HL-60 (cell line): ENCODE measurements at regions not wholly inside any gene's neighbourhood (a gene's known extent, or its start where the extent isn't known, plus 50 kb on each side); places are given as distances from the start of the nearest gene placed in this dataset.

Experiments used
- DNase-seq, 2 experiments: peaks; one replicate each; pipeline ENCODE4 v3.0.0-alpha.2; 2010 to 2020; ENCODE audit warnings: low read depth in 1 of 2, low spot score in 1 of 2
- H3K27ac ChIP-seq: fragments of 250-450 bp; sonication (Bioruptor Pico); replicated peaks from 2 replicates; pipeline ENCODE4 v1.5.1; 2020; ENCODE audit warnings: mild to moderate bottlenecking, moderate library complexity
- H3K27me3 ChIP-seq: fragments of 250-450 bp; sonication (Bioruptor Pico); 2 replicates; pipeline ENCODE4 v1.5.1; 2021; ENCODE audit warnings: mild to moderate bottlenecking, moderate library complexity; ENCODE audit not compliant: insufficient read depth, poor library complexity, severe bottlenecking
- H3K4me3 ChIP-seq: replicated peaks from 2 replicates; pipeline ENCODE4 v1.5.1; 2011; ENCODE audit warnings: mild to moderate bottlenecking, control low read depth, low read length; ENCODE audit not compliant: insufficient read depth
- GABPA ChIP-seq: IDR thresholded peaks from 2 replicates; pipeline ENCODE4 v1.6.1; 2012; ENCODE audit warnings: low read depth
- POLR2AphosphoS5 ChIP-seq: IDR thresholded peaks from 2 replicates; pipeline ENCODE4 v1.6.1; 2012; ENCODE audit warnings: low read depth
- SPI1 ChIP-seq: IDR thresholded peaks from 2 replicates; pipeline ENCODE4 v1.6.1; 2012; ENCODE audit warnings: low read depth, mild to moderate bottlenecking, borderline replicate concordance
- TF ChIP-seq, protein P1 (sequence below): IDR thresholded peaks from 2 replicates; pipeline ENCODE4 v1.6.1; 2012; ENCODE audit warnings: low read depth; ENCODE audit not compliant: insufficient replicate concordance
- TF ChIP-seq, protein P2 (sequence below): IDR thresholded peaks from one replicate; pipeline ENCODE4 v1.5.1; 2011; ENCODE audit warnings: low read length, control low read depth, inconsistent platforms; ENCODE audit not compliant: insufficient read depth

DNA sequence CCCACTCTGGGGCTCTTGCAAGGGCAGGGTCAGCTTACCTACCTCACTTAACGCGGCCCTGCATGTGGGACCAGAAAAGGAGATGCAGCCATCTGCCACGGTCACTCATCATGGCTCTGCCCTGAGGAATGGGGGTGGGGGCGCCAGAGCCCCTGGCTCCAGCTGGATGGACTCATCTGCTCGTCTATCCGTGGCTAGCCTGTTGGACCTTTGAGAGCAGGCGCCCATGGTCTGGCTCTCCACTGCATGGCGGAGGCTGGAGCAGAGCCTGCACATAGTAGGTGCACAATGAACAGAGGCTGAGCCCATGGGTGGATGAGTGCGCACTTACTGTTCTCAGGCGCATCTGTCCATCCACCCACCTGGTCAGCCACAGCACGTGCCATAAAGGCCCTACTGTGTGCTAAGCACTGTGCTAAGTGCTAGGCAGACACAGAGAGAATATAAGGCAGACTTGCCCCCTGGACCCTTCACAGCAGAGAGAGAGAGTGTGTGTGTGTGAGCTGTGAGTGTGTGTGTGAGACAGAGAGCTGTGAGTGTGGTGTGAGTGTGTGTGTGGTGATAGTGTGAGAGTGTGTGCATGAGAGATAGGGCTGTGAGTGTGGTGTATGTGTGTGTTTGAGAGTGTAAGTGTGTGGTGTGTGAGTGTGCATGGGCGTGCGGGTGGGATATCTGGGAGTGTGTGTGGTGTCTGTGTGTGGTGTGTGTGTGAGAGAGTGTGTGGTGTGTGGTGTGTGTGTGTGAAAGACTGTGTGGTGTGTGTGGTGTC is 151.3 kb downstream of the TFCP2L1 start:
- Histone ChIP-seq H3K4me3 (no peak overlapping the region), H3K27me3 (no peaks in the 10 kb centered on the region), H3K27ac (no peak overlapping the region)
- DNase-seq, result no peak
- no peak for TF ChIP-seq SPI1
- no peak for TF ChIP-seq GABPA
- TF ChIP-seq, protein P1, sequence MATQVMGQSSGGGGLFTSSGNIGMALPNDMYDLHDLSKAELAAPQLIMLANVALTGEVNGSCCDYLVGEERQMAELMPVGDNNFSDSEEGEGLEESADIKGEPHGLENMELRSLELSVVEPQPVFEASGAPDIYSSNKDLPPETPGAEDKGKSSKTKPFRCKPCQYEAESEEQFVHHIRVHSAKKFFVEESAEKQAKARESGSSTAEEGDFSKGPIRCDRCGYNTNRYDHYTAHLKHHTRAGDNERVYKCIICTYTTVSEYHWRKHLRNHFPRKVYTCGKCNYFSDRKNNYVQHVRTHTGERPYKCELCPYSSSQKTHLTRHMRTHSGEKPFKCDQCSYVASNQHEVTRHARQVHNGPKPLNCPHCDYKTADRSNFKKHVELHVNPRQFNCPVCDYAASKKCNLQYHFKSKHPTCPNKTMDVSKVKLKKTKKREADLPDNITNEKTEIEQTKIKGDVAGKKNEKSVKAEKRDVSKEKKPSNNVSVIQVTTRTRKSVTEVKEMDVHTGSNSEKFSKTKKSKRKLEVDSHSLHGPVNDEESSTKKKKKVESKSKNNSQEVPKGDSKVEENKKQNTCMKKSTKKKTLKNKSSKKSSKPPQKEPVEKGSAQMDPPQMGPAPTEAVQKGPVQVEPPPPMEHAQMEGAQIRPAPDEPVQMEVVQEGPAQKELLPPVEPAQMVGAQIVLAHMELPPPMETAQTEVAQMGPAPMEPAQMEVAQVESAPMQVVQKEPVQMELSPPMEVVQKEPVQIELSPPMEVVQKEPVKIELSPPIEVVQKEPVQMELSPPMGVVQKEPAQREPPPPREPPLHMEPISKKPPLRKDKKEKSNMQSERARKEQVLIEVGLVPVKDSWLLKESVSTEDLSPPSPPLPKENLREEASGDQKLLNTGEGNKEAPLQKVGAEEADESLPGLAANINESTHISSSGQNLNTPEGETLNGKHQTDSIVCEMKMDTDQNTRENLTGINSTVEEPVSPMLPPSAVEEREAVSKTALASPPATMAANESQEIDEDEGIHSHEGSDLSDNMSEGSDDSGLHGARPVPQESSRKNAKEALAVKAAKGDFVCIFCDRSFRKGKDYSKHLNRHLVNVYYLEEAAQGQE, result no peak
- TF ChIP-seq, protein P2, sequence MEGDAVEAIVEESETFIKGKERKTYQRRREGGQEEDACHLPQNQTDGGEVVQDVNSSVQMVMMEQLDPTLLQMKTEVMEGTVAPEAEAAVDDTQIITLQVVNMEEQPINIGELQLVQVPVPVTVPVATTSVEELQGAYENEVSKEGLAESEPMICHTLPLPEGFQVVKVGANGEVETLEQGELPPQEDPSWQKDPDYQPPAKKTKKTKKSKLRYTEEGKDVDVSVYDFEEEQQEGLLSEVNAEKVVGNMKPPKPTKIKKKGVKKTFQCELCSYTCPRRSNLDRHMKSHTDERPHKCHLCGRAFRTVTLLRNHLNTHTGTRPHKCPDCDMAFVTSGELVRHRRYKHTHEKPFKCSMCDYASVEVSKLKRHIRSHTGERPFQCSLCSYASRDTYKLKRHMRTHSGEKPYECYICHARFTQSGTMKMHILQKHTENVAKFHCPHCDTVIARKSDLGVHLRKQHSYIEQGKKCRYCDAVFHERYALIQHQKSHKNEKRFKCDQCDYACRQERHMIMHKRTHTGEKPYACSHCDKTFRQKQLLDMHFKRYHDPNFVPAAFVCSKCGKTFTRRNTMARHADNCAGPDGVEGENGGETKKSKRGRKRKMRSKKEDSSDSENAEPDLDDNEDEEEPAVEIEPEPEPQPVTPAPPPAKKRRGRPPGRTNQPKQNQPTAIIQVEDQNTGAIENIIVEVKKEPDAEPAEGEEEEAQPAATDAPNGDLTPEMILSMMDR, result no peak
- no peak for TF ChIP-seq POLR2AphosphoS5

DNA sequence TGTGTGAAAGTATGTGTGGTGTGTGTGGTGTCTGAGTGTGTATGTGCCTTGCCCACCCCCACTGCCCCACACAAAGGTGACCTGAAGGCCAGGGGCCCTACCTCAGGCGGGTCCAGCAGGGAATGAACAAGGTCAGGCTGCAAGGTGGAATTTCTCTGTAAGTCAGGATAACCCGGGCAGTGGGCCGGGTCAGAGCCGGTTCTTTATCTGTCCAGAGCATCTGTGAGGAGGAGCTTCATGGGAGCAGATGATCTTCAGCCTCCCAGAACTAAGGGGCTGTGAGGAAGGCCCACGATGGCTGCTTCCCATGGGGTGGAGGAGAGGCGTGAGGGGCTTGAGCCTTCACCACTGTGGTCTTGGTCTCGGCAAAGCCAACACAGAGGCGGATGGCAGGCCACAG is 150.3 kb downstream of the TFCP2L1 start:
- Histone ChIP-seq H3K4me3 (no peak overlapping the region), H3K27me3 (no peaks in the 10 kb centered on the region), H3K27ac (no peak overlapping the region)
- no peak for DNase-seq
- TF ChIP-seq, protein P1, result no peak
- TF ChIP-seq POLR2AphosphoS5 (no peak), GABPA (no peak), SPI1 (no peak)
- TF ChIP-seq, protein P2, result no peak

DNA sequence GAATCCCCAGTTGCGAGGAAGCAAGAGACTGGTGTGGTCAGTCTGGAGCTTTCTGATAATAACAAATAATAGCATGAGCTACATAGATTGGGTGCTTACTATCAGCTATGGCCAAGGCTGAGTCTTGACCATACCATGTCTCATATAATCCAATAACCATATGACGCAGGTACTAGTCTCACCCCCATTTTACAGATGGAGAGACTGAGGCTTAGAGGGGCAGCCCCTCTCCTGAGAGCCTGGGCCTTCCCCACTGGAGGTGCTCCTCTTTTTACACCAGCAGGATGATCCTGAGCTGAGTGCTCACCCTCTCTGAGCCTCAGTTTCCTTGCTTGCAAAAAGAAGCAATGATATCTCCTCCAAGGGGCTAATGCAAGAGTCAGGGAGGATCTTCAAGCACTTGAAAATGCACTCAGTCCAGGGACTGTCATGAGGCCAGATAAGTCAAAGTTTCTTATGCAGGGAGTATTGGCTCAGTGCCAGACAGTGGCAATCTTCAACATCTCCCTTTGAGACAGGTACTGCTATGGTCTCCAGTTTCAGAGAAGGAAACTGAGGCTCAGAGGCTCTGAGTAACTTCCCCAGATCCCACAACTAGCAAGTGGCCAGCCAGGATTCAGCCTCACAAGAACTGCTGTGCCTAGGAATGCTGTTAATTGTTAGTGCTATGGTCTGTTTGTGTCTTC is 149.7 kb downstream of the TFCP2L1 start:
- Histone ChIP-seq H3K4me3 (no peak overlapping the region), H3K27me3 (no peaks in the 10 kb centered on the region), H3K27ac (no peak overlapping the region)
- TF ChIP-seq GABPA, result no peak
- TF ChIP-seq, protein P2, result no peak
- TF ChIP-seq POLR2AphosphoS5, result no peak
- TF ChIP-seq, protein P1, result no peak
- no peak for TF ChIP-seq SPI1
- no peak for DNase-seq
